HG03565 (cell line): ENCODE measurements at regions not wholly inside any gene's neighbourhood (a gene's known extent, or its start where the extent isn't known, plus 50 kb on each side); places are given as distances from the start of the nearest gene placed in this dataset.

ENCODE experiments used
- ATAC-seq: cut with Tn5 transposase; IDR thresholded peaks from one replicate; pipeline ENCODE4 v1.9.1; 2021; ENCODE audit warnings: mild to moderate bottlenecking, moderate library complexity; ENCODE audit not compliant: unreplicated experiment

DNA sequence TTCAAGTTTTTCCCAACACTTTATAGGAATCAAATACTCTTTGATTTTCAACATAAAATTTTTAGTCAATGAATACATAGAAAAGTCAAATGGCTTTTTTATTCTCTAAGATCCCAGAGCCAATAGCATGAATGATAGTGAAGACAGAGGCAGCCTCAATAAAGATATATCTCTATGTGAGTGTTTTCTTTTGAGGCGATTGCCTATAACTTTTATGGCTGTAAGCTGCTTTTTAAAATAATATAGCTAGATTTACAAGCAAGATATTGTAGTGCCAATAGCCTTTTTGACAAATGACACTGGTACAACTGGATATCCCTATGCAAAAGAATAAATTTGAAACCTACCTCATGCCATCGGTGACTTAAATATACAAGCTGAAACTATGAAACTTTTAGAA, 1705.2 kb upstream of the PCDH20 start:
- no peak for ATAC-seq

GRCh38 chr13:63117710-63118109, 1702.1 kb upstream of the PCDH20 start:
- ATAC-seq, result no peak

DNA sequence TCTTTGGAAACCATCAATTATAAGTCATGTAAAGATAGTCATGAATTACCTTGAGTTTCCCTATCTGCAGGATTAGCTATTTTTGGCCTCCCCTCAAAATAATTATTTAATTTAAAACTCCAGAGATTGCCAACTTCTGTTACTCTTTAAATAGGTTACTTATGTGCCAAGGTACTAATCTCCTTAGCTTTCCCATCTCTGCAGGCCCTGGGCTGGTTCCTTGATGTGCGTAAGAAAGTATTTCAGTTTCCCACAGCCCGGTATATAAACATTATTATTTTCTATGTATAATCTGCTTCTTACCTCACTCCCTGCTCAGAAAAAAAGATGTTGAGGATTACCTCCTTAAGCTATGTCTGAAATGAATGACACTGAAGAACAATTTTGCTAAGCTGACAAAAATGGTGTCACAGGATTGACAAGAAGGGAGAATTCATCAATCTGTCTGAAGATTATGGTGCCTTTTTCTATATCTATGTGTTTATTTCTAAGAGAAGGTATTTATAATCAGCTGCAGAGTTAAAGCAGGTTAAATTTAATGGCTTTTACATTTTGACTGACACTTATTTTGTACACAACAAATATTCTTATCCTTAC, 1697.2 kb upstream of the PCDH20 start:
- no peak for ATAC-seq

GRCh38 chr13:63110466-63110865, 1694.8 kb upstream of the PCDH20 start:
- no peak for ATAC-seq

GRCh38 chr13:63107179-63107943, 1691.7 kb upstream of the PCDH20 start:
- no peak for ATAC-seq

GRCh38 chr13:63094717-63095116, 1679.1 kb upstream of the PCDH20 start:
- no peak for ATAC-seq

DNA sequence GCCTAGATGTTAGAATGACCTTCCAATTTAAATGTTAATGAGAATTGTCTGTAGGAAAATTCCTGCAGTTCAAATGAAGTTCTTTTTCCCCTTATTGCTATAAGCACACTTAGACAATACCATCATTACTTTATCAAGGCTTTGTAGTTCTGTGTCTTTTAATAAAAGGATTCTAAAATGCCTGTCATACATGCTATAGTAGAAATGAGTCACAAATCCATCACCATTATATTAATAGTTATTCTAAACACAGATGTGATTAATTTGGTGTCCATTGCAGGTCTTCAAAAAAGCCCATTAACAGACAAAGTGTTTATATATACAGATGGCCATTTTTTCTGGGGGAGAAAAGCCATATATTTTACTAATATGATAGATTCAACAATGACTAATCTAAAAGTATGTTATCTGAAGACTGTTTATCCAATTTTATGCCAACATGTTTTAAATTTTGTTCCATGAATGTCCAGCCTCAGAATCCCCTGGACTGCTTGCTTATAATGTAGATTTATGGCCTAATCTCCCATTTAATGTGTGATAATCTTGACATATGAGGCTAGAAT, 1678.3 kb upstream of the PCDH20 start:
- ATAC-seq, result no peak

- ATAC-seq, result no peak
Observed at GRCh38 chr13:63092456-63092855, 1676.8 kb upstream of the PCDH20 start.

GRCh38 chr13:63090524-63090923, 1674.9 kb upstream of the PCDH20 start:
- no peak for ATAC-seq

- no peak for ATAC-seq
Observed at GRCh38 chr13:63088226-63088625, 1672.6 kb upstream of the PCDH20 start.

- ATAC-seq, result no peak
Observed at GRCh38 chr13:63086286-63086685, 1670.6 kb upstream of the PCDH20 start.

DNA sequence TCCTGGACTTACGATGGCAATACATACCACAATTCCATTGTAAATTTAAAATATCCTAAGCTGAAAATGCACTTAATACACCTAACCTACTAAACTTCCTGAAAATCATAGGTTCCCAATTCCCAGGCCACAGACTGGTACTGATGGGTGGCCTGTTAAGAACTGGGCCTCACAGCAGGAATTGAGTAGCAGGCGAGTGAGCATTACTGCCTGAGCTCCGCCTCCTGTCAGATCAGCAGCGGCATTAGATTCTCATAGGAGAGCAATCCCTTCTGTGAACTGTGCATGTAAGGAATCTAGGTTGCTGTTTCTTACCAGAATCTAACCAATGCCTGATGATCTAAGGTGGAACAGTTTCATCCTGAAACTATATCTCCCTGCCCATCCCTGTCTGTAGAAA, 1670.2 kb upstream of the PCDH20 start:
- ATAC-seq, result no peak

DNA sequence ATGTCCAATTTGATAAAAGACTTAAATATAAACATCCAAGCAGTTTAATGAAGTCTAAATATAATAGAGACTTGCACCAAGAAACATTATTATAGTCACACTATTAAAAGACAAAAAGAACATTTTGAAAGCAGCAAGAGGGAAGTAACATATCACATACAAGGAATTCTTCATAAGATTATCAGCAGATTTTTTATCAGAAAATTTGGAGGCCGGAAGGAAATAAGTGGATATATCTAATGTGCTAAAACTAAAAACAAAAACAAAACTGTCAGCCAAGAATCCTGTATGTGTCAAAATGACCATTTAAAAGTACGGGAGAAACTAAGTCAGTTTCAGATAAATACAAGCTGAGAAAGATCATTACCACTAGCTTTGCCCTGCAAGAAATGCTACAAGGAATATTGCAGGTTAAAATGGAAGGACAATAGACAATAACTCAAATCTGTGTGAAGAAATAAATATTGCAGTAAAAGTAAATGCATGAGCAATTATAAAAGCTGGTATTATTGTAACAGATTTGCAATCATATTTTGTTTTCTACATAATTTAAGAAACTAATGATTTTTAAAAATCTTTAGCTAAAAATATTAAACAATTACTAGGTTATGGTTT, 1665.9 kb upstream of the PCDH20 start:
- no peak for ATAC-seq

GRCh38 chr13:63075126-63075525, 1659.5 kb upstream of the PCDH20 start:
- ATAC-seq, result no peak

DNA sequence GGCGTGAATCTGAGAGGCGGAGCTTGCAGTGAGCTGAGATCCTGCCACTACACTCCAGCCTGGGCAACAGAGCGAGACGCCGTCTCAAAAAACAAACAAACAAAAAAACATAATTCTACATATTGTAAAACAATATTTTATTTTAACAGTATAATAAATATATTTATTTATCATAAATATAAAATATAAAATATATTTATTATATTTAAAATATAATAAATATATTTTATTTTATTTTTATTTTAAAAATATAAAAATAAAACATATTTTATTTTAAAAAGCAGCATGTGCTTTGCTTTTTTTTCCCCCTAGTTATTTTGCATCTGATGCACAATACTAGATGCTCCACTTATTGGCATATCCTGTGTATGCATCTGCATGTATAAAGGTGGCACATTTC, 1634.6 kb upstream of the PCDH20 start:
- ATAC-seq, result no peak

DNA sequence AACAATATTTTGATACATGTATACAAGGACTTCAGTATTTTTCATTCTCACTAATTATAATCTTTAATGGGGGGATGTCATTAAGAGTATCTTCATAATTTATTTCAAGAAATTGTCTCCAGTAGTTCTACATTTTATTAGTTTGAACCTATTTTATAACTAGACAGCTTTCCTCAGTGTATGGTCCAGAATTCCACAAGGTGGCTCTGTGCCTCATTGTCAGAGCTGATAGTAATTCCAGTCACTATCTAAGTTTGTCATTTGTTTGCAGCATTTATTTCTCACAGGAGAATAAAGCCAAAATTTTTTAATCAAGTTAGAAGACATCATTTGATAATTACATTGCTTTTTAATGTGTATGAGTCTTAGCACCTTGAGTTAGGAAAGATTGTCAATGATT, 1633.0 kb upstream of the PCDH20 start:
- ATAC-seq, result no peak

GRCh38 chr13:63044589-63045313, 1629.1 kb upstream of the PCDH20 start:
- ATAC-seq, result no peak

DNA sequence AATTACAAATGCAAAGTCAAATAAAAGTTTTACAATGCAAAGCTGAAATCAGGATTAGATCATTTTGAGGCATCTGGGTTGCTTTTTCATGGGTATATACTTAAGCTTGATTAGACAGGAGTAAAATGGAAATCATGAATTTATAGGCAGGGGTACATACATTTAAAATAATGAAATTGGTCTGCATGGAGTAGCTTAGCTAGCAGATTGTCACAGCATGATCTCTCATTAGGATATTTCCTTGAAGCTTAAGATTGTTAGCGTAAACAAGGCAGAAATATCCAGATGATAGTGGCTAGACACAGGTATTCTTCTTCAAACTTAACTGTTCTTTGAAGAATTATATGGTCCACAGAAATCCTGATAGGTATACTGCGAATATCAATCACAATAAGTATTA, 1627.0 kb upstream of the PCDH20 start:
- ATAC-seq, result no peak

GRCh38 chr13:63041640-63042414, 1626.2 kb upstream of the PCDH20 start:
- ATAC-seq, result no peak

DNA sequence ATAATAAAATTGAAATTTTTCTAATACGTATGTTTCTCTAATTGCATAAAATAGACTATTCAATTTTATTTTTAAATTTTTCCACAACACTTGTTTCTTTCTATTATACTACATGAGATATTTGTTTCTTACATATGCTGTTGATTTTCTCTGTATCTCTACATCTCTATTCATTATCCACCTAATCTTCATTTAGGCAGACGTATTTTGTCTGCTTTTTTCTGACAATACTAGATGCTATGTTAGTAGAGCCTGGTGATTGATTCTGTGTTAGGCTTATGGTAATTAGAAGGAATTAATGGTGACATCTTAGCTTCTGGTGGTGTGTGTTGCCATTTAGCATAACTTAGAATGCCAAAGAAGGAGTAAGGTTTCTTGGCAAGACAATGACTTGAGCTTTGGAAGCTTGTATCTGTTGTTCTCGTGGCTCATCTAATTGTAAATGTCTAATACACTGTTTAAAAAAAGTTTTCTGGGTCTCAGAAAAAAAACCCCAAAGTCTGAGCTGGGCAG, 1610.7 kb upstream of the PCDH20 start:
- ATAC-seq, result no peak
